HL-60 (cell line): ENCODE measurements at regions not wholly inside any gene's neighbourhood (a gene's known extent, or its start where the extent isn't known, plus 50 kb on each side); places are given as distances from the start of the nearest gene placed in this dataset.

Experiments
- DNase-seq, 2 experiments: peaks; one replicate each; pipeline ENCODE4 v3.0.0-alpha.2; 2010 to 2020; ENCODE audit warnings: low read depth in 1 of 2, low spot score in 1 of 2
- H3K27ac ChIP-seq: fragments of 250-450 bp; sonication (Bioruptor Pico); replicated peaks from 2 replicates; pipeline ENCODE4 v1.5.1; 2020; ENCODE audit warnings: mild to moderate bottlenecking, moderate library complexity
- H3K27me3 ChIP-seq: fragments of 250-450 bp; sonication (Bioruptor Pico); 2 replicates; pipeline ENCODE4 v1.5.1; 2021; ENCODE audit warnings: mild to moderate bottlenecking, moderate library complexity; ENCODE audit not compliant: insufficient read depth, poor library complexity, severe bottlenecking
- H3K4me3 ChIP-seq: replicated peaks from 2 replicates; pipeline ENCODE4 v1.5.1; 2011; ENCODE audit warnings: mild to moderate bottlenecking, control low read depth, low read length; ENCODE audit not compliant: insufficient read depth
- CTCF ChIP-seq: IDR thresholded peaks from one replicate; pipeline ENCODE4 v1.5.1; 2011; ENCODE audit warnings: low read length, control low read depth, inconsistent platforms; ENCODE audit not compliant: insufficient read depth
- GABPA ChIP-seq: IDR thresholded peaks from 2 replicates; pipeline ENCODE4 v1.6.1; 2012; ENCODE audit warnings: low read depth
- POLR2AphosphoS5 ChIP-seq: IDR thresholded peaks from 2 replicates; pipeline ENCODE4 v1.6.1; 2012; ENCODE audit warnings: low read depth
- REST ChIP-seq: IDR thresholded peaks from 2 replicates; pipeline ENCODE4 v1.6.1; 2012; ENCODE audit warnings: low read depth; ENCODE audit not compliant: insufficient replicate concordance
- SPI1 ChIP-seq: IDR thresholded peaks from 2 replicates; pipeline ENCODE4 v1.6.1; 2012; ENCODE audit warnings: low read depth, mild to moderate bottlenecking, borderline replicate concordance

GRCh38 chr14:104433401-104434213 is 146.0 kb upstream of the C14orf180 start:
- Histone ChIP-seq H3K4me3 (no peak overlapping the region), H3K27ac (no peak overlapping the region), H3K27me3 (no peaks in the 10 kb centered on the region)
- DNase-seq, result no peak
- TF ChIP-seq GABPA (no peak), REST (no peak), CTCF (no peak), SPI1 (no peak), POLR2AphosphoS5 (no peak)

- TF ChIP-seq POLR2AphosphoS5, result no peak
- no peak for TF ChIP-seq REST
- no peak for TF ChIP-seq GABPA
- no peak for TF ChIP-seq SPI1
- no peak for TF ChIP-seq CTCF
- H3K27ac ChIP-seq, result no peak overlapping the region
Observed at GRCh38 chr14:104434214-104435076, 145.1 kb upstream of the C14orf180 start.

GRCh38 chr14:104435147-104436046 is 144.2 kb upstream of the C14orf180 start:
- TF ChIP-seq CTCF, result no peak
- TF ChIP-seq SPI1, result no peak
- TF ChIP-seq POLR2AphosphoS5, result no peak
- no peak for TF ChIP-seq GABPA
- no peak for TF ChIP-seq REST
- H3K27me3 ChIP-seq, result no peaks in the 10 kb centered on the region
- H3K27ac ChIP-seq, result no peak overlapping the region
- H3K4me3 ChIP-seq, result no peak overlapping the region
- DNase-seq, result no peak

More at GRCh38 chr14:104434214-104435076, 145.1 kb upstream of the C14orf180 start:
- DNase-seq, result no peak
- Histone ChIP-seq H3K4me3 (no peak overlapping the region), H3K27me3 (no peaks in the 10 kb centered on the region)
